Cerebellar cortex (tissue), 1 donor: ENCODE measurements at regions not wholly inside any gene's neighbourhood (a gene's known extent, or its start where the extent isn't known, plus 50 kb on each side); places are given as distances from the start of the nearest gene placed in this dataset.
"Not testable (repeated sequence)": the region's sequence is repeated elsewhere in the genome, so short reads cannot be mapped to it uniquely, and the experiment has no call there.

Experiments used
- DNase-seq: peaks from one replicate; pipeline ENCODE4 v3.0.0-alpha.2; 2015; ENCODE audit warnings: low spot score

- DNase-seq, result no peak
Observed at GRCh38 chr5:57396701-57397100, 85.9 kb downstream of the ACTBL2 start.

GRCh38 chr5:57394421-57395210 is 88.0 kb downstream of the ACTBL2 start:
- no peak for DNase-seq

GRCh38 chr5:57386958-57387357 is 95.7 kb downstream of the ACTBL2 start:
- no peak for DNase-seq

- no peak for DNase-seq
Observed at GRCh38 chr5:57383093-57383861, 99.3 kb downstream of the ACTBL2 start.

GRCh38 chr5:57382655-57383054 is 100.0 kb downstream of the ACTBL2 start:
- no peak for DNase-seq

GRCh38 chr5:57370376-57370775 is 112.2 kb downstream of the ACTBL2 start:
- DNase-seq, result no peak

- no peak for DNase-seq
Observed at GRCh38 chr5:57368010-57368409, 114.6 kb downstream of the ACTBL2 start.

GRCh38 chr5:57366744-57367143 is 115.9 kb downstream of the ACTBL2 start:
- DNase-seq, result no peak

- DNase-seq, result no peak
Observed at GRCh38 chr5:57362951-57363350, 119.7 kb downstream of the ACTBL2 start.

GRCh38 chr5:57360871-57361270 is 121.7 kb downstream of the ACTBL2 start:
- DNase-seq, result no peak

GRCh38 chr5:57358796-57359592 is 123.6 kb downstream of the ACTBL2 start:
- DNase-seq, result no peak

- DNase-seq, result not testable (repeated sequence)
Observed at GRCh38 chr5:57356850-57357249, 125.8 kb downstream of the ACTBL2 start.

GRCh38 chr5:57349214-57349613 is 133.4 kb downstream of the ACTBL2 start:
- DNase-seq, result peak; percentile 5

- DNase-seq, result no peak
Observed at GRCh38 chr5:57348376-57349140, 134.1 kb downstream of the ACTBL2 start.

GRCh38 chr5:57346328-57346727 is 136.3 kb downstream of the ACTBL2 start:
- DNase-seq, result no peak

- no peak for DNase-seq
Observed at GRCh38 chr5:57341380-57341979, 141.1 kb downstream of the ACTBL2 start.

- DNase-seq, result no peak
Observed at GRCh38 chr5:57340681-57341080, 141.9 kb downstream of the ACTBL2 start.

- DNase-seq, result no peak
Observed at GRCh38 chr5:57339521-57339920, 143.1 kb downstream of the ACTBL2 start.

- no peak for DNase-seq
Observed at GRCh38 chr5:57338868-57339340, 143.7 kb downstream of the ACTBL2 start.

- DNase-seq, result peak; percentile 5
Observed at GRCh38 chr5:57338068-57338867, 144.3 kb downstream of the ACTBL2 start.
